ENCODE measurements at regions not wholly inside any gene's neighbourhood (a gene's known extent, or its start where the extent isn't known, plus 50 kb on each side); places are given as distances from the start of the nearest gene placed in this dataset.
"Not testable (repeated sequence)": the region's sequence is repeated elsewhere in the genome, so short reads cannot be mapped to it uniquely, and the experiment has no call there.

DNA sequence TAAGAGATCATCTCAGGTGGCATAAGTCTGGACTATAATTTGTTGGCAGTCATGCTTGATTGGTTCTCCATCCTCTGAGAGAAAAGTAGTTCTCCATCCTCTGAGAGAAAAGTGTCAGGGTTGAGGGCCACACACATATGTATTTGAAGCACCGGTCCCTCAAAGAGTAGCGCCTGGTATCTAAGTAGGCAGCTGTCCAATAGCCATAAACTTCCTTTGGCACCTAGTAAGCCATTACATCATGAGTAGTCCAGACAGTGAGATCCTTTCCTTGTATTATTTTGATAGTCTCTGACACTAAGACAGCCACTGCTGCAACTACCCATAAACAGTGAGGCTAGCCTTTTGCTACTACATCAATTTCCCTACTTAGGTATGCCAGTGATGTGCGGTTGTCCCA, 94.0 kb downstream of the EBLN2 start:
- not testable (repeated sequence) for DNase-seq (ENCODE audit: low read depth in 6 of 9, low spot score in 9 of 9); H3K4me3 ChIP-seq (ENCODE audit: low read length in 2 of 2); H3K27me3 ChIP-seq (ENCODE audit: control insufficient read depth in 2 of 2, insufficient read depth in 1 of 2, low read length in 1 of 2); H3K9me3 ChIP-seq (ENCODE audit: control insufficient read depth in 2 of 2, insufficient read depth in 1 of 2, low read length in 1 of 2); H3K4me1 ChIP-seq (ENCODE audit: control insufficient read depth in 2 of 2, insufficient read depth in 2 of 2, low read length in 2 of 2); H3K36me3 ChIP-seq (ENCODE audit: control insufficient read depth in 2 of 2, insufficient read depth in 2 of 2, low read length in 1 of 2); H3K27ac ChIP-seq (ENCODE audit: low read depth in 1 of 2, low read length in 1 of 2)
- WGBS = 95% methylated on average over 3 of the region's 3 CpGs

DNA sequence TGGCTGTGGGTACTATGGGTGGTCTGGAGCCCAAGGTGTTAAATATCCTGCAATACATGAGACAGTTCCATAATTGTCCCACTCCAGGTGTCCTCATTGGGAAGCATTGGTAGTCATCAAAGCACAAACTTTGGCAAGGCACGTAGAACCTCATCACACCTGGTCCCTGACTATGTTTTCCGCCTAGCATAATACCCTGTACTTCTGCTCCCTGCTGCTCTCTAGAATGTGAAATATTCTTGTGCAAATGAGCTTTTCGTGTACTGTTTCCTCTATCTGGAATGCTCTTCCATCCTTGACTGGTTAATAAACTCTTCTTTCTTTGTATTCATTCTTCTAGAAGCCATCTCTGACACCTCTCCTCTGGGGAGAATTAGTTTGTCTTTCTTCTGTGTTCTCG, 103.2 kb downstream of the EBLN2 start:
- Histone ChIP-seq H3K36me3 (ENCODE audit: control insufficient read depth in 2 of 2, insufficient read depth in 2 of 2, low read length in 1 of 2) (no peaks in the 10 kb centered on the region), H3K27ac (ENCODE audit: low read depth in 1 of 2, low read length in 1 of 2) (no peak overlapping the region), H3K4me3 (ENCODE audit: low read length in 2 of 2) (no peak overlapping the region), H3K9me3 (ENCODE audit: control insufficient read depth in 2 of 2, insufficient read depth in 1 of 2, low read length in 1 of 2) (no peaks in the 10 kb centered on the region), H3K27me3 (ENCODE audit: control insufficient read depth in 2 of 2, insufficient read depth in 1 of 2, low read length in 1 of 2) (no peaks in the 10 kb centered on the region), H3K4me1 (ENCODE audit: control insufficient read depth in 2 of 2, insufficient read depth in 2 of 2, low read length in 2 of 2) (no peaks in the 10 kb centered on the region)
- no peak for DNase-seq (ENCODE audit: low read depth in 6 of 9, low spot score in 9 of 9)
- 94% methylated on average over 4 of the region's 4 CpGs for WGBS

DNA sequence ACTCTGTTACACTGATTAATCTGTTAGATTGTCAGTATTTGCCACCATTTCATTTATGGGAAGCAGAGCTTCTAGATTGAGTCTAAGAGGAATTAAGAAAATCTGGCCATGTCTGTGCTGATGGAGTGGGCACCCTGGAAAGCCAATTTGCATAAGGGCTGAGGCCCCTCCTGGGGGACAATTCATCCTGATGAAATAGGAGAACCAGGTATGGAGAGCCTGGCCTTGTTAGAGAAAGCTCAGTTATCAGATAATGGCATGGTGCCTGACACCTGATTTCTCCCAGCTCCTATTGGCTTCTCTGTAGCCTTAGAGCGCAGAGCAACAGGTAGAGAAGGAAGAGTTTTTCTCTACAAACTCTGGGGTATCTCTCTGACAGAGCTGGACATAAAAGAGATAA, 114.2 kb downstream of the EBLN2 start:
- Histone ChIP-seq H3K36me3 (ENCODE audit: control insufficient read depth in 2 of 2, insufficient read depth in 2 of 2, low read length in 1 of 2) (no peaks in the 10 kb centered on the region), H3K4me1 (ENCODE audit: control insufficient read depth in 2 of 2, insufficient read depth in 2 of 2, low read length in 2 of 2) (no peaks in the 10 kb centered on the region), H3K27me3 (ENCODE audit: control insufficient read depth in 2 of 2, insufficient read depth in 1 of 2, low read length in 1 of 2) (no peaks in the 10 kb centered on the region), H3K4me3 (ENCODE audit: low read length in 2 of 2) (no peak overlapping the region), H3K27ac (ENCODE audit: low read depth in 1 of 2, low read length in 1 of 2) (no peak overlapping the region), H3K9me3 (ENCODE audit: control insufficient read depth in 2 of 2, insufficient read depth in 1 of 2, low read length in 1 of 2) (no peaks in the 10 kb centered on the region)
- WGBS = 96% methylated on average over 1 of the region's 1 CpG
- DNase-seq (ENCODE audit: low read depth in 6 of 9, low spot score in 9 of 9) = no peak

DNA sequence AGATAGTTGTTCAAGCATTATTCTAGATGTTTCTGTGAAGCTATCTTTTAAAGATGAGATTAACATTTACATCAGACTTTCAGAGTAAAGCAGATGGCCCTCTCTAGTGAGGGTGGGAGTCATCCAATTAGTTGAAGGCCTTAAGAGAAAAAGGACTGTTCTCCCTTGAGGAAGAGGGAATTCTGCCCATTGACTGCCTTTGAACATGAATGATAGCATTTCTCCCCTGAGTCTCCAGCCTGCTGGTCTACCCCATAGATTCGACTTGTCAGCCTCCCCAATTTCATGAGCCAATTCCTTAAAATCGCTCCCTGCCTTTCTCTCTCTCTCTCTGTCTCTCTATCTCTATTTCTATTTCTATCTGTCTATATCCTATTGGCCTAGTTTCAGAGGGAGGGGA, 115.5 kb downstream of the EBLN2 start:
- Histone ChIP-seq H3K9me3 (ENCODE audit: control insufficient read depth in 2 of 2, insufficient read depth in 1 of 2, low read length in 1 of 2) (no peaks in the 10 kb centered on the region), H3K4me3 (ENCODE audit: low read length in 2 of 2) (no peak overlapping the region), H3K27ac (ENCODE audit: low read depth in 1 of 2, low read length in 1 of 2) (no peak overlapping the region), H3K36me3 (ENCODE audit: control insufficient read depth in 2 of 2, insufficient read depth in 2 of 2, low read length in 1 of 2) (no peaks in the 10 kb centered on the region), H3K4me1 (ENCODE audit: control insufficient read depth in 2 of 2, insufficient read depth in 2 of 2, low read length in 2 of 2) (no peaks in the 10 kb centered on the region), H3K27me3 (ENCODE audit: control insufficient read depth in 2 of 2, insufficient read depth in 1 of 2, low read length in 1 of 2) (no peaks in the 10 kb centered on the region)
- WGBS = 96% methylated on average over 2 of the region's 2 CpGs
- no peak for DNase-seq (ENCODE audit: low read depth in 6 of 9, low spot score in 9 of 9)

DNA sequence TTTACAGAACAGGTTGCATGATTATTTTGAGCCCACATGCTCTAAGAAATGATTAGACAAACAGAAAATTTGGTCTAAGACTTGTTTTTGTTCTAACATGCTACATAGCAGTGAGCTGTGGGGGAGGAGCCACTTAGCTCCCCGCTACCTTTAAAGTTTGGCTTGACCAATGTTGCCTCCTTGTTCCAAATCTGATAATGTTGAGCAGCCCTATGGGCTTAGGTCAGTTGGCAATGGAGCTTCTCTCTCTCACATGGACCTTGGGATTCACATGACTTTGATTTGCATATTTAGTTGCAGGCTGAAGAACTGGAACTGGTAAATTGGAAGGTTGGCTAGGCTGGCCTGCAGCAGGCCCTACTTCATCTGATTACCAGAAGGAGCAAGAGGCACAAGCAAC, 116.4 kb downstream of the EBLN2 start:
- WGBS = 95% methylated on average over 1 of the region's 1 CpG
- no peak overlapping the region for H3K4me3 ChIP-seq (ENCODE audit: low read length in 2 of 2)
- no peaks in the 10 kb centered on the region for H3K36me3 ChIP-seq (ENCODE audit: control insufficient read depth in 2 of 2, insufficient read depth in 2 of 2, low read length in 1 of 2)
- no peaks in the 10 kb centered on the region for H3K4me1 ChIP-seq (ENCODE audit: control insufficient read depth in 2 of 2, insufficient read depth in 2 of 2, low read length in 2 of 2)
- no peak for DNase-seq (ENCODE audit: low read depth in 6 of 9, low spot score in 9 of 9)
- H3K27ac ChIP-seq (ENCODE audit: low read depth in 1 of 2, low read length in 1 of 2) = no peak overlapping the region
- no peaks in the 10 kb centered on the region for H3K9me3 ChIP-seq (ENCODE audit: control insufficient read depth in 2 of 2, insufficient read depth in 1 of 2, low read length in 1 of 2)
- no peaks in the 10 kb centered on the region for H3K27me3 ChIP-seq (ENCODE audit: control insufficient read depth in 2 of 2, insufficient read depth in 1 of 2, low read length in 1 of 2)

DNA sequence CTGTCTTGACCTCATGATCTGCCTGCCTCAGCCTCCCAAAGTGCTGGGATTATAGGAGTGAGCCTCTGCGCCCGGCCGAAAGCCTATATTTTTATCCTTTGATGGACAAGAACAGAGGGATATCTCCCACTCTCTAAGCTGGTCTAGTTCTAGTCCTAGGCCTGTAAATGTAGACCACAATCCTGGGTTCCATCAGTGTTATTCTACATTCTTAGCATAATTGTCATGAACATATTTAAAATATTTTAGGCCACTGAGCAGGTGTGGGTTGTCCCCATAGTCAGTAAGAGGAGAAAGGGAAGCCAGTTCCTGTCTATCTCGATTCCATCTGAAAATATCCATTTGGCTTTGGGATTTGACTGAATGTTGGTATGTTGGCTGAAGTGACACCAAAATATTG, 118.1 kb downstream of the EBLN2 start:
- H3K27ac ChIP-seq (ENCODE audit: low read depth in 1 of 2, low read length in 1 of 2) = no peak overlapping the region
- no peaks in the 10 kb centered on the region for H3K36me3 ChIP-seq (ENCODE audit: control insufficient read depth in 2 of 2, insufficient read depth in 2 of 2, low read length in 1 of 2)
- no peaks in the 10 kb centered on the region for H3K9me3 ChIP-seq (ENCODE audit: control insufficient read depth in 2 of 2, insufficient read depth in 1 of 2, low read length in 1 of 2)
- WGBS = 95% methylated on average over 4 of the region's 4 CpGs
- no peak for DNase-seq (ENCODE audit: low read depth in 6 of 9, low spot score in 9 of 9)
- H3K4me1 ChIP-seq (ENCODE audit: control insufficient read depth in 2 of 2, insufficient read depth in 2 of 2, low read length in 2 of 2) = no peaks in the 10 kb centered on the region
- H3K4me3 ChIP-seq (ENCODE audit: low read length in 2 of 2) = no peak overlapping the region
- no peaks in the 10 kb centered on the region for H3K27me3 ChIP-seq (ENCODE audit: control insufficient read depth in 2 of 2, insufficient read depth in 1 of 2, low read length in 1 of 2)

DNA sequence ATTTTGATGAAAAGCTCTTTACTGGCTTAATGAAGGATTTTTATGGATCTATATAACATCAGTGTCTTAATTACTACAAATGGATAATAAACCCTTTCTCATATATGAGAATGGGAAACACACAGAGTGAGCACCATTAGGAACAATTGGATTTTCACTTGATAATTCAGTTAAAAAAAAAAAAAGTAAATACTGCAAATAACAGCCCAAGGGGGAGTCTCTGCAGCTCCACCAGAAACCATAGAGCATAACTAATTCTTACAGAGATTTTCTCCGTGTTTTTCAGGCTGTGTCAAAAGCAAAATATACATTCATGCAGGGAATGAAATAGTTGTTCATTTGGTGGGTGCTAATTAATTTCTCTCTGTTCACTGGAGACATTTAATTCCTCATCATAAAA, 125.3 kb downstream of the EBLN2 start:
- Histone ChIP-seq H3K4me1 (ENCODE audit: control insufficient read depth in 2 of 2, insufficient read depth in 2 of 2, low read length in 2 of 2) (no peaks in the 10 kb centered on the region), H3K9me3 (ENCODE audit: control insufficient read depth in 2 of 2, insufficient read depth in 1 of 2, low read length in 1 of 2) (no peaks in the 10 kb centered on the region), H3K27me3 (ENCODE audit: control insufficient read depth in 2 of 2, insufficient read depth in 1 of 2, low read length in 1 of 2) (no peaks in the 10 kb centered on the region), H3K36me3 (ENCODE audit: control insufficient read depth in 2 of 2, insufficient read depth in 2 of 2, low read length in 1 of 2) (no peaks in the 10 kb centered on the region), H3K4me3 (ENCODE audit: low read length in 2 of 2) (no peak overlapping the region), H3K27ac (ENCODE audit: low read depth in 1 of 2, low read length in 1 of 2) (no peak overlapping the region)
- DNase-seq (ENCODE audit: low read depth in 6 of 9, low spot score in 9 of 9) = no peak
- WGBS = 93% methylated on average over 1 of the region's 1 CpG

DNA sequence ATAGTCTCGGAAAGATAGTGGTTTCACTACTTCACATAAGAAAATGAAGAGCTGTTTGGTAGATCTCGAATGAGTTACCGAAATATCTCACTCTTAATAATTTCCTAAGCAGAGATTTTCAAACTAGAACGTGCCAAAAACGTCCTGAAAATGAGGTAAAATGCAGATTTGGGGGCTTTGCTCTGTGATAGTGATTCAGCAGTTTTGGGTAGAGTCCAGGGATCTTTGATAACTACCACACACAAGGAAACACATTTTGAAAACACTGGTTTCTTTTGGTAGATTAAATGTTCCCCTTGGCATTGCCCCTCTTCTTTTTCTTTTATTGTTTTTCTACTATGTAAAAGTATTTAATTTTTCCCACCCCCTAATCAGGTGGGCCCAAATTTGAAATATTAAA, 125.9 kb downstream of the EBLN2 start:
- no peaks in the 10 kb centered on the region for H3K4me1 ChIP-seq (ENCODE audit: control insufficient read depth in 2 of 2, insufficient read depth in 2 of 2, low read length in 2 of 2)
- H3K9me3 ChIP-seq (ENCODE audit: control insufficient read depth in 2 of 2, insufficient read depth in 1 of 2, low read length in 1 of 2) = no peaks in the 10 kb centered on the region
- H3K4me3 ChIP-seq (ENCODE audit: low read length in 2 of 2) = no peak overlapping the region
- H3K36me3 ChIP-seq (ENCODE audit: control insufficient read depth in 2 of 2, insufficient read depth in 2 of 2, low read length in 1 of 2) = no peaks in the 10 kb centered on the region
- WGBS = 31% methylated on average over 5 of the region's 5 CpGs
- no peaks in the 10 kb centered on the region for H3K27me3 ChIP-seq (ENCODE audit: control insufficient read depth in 2 of 2, insufficient read depth in 1 of 2, low read length in 1 of 2)
- no peak for DNase-seq (ENCODE audit: low read depth in 6 of 9, low spot score in 9 of 9)
- H3K27ac ChIP-seq (ENCODE audit: low read depth in 1 of 2, low read length in 1 of 2) = no peak overlapping the region

DNA sequence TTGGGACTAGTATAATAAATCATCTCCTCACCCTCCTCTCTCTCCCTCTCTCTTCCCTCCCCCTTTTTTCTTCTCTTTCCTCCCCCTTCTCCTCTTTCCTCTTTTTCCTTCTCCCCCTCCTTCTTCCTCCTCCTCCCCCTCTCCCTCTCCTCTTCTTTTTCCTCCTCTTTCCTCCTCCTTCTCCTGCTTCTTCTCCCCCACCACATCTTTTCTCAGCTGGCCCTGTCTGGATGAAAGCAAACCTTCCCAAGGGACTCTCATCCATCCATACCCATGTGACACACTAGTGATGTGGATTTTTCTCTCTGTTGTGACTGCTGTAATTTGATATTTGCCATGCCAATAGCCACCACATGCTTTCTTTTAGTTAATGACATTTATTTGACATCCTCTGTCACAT, 127.2 kb downstream of the EBLN2 start:
- H3K27ac ChIP-seq (ENCODE audit: low read depth in 1 of 2, low read length in 1 of 2) = no peak overlapping the region
- no peaks in the 10 kb centered on the region for H3K36me3 ChIP-seq (ENCODE audit: control insufficient read depth in 2 of 2, insufficient read depth in 2 of 2, low read length in 1 of 2)
- H3K27me3 ChIP-seq (ENCODE audit: control insufficient read depth in 2 of 2, insufficient read depth in 1 of 2, low read length in 1 of 2) = no peaks in the 10 kb centered on the region
- no peak overlapping the region for H3K4me3 ChIP-seq (ENCODE audit: low read length in 2 of 2)
- no peaks in the 10 kb centered on the region for H3K4me1 ChIP-seq (ENCODE audit: control insufficient read depth in 2 of 2, insufficient read depth in 2 of 2, low read length in 2 of 2)
- no peaks in the 10 kb centered on the region for H3K9me3 ChIP-seq (ENCODE audit: control insufficient read depth in 2 of 2, insufficient read depth in 1 of 2, low read length in 1 of 2)
- no peak for DNase-seq (ENCODE audit: low read depth in 6 of 9, low spot score in 9 of 9)

DNA sequence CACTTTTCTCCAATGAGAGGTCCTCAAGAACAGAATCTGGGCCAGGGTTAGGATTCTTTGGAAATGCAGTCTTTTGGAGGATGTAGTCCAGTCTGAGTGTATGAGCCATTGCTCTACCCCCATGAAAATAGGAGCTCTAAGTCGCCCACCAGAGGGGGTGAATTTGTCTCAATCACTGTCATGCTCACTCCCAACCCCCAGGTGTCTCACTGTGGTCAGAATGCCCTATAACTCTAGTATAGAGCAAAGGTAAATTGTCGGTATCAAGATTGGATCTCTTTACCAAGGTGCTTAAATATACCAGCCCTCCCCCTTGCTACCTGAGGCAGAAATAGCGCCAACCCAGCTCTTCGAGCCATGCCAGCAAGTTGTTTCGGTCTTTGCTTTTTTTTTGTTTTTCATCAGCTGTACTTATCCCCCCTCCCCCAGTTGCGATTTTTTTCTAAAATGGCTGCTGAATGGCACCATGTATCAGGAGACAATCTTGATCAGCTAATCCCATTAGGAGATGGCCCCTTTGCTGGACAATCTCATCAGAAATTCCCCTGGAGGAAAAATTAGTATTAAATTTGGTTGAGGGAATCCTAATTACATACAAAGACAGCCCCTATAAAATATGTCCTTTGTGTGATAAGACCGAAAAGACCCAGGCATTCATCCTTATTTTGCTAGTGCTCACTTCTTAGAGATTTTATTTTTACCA, 130.7 kb downstream of the EBLN2 start:
- Histone ChIP-seq H3K4me3 (ENCODE audit: low read length in 2 of 2) (no peak overlapping the region), H3K4me1 (ENCODE audit: control insufficient read depth in 2 of 2, insufficient read depth in 2 of 2, low read length in 2 of 2) (no peaks in the 10 kb centered on the region), H3K9me3 (ENCODE audit: control insufficient read depth in 2 of 2, insufficient read depth in 1 of 2, low read length in 1 of 2) (no peaks in the 10 kb centered on the region), H3K27ac (ENCODE audit: low read depth in 1 of 2, low read length in 1 of 2) (no peak overlapping the region), H3K27me3 (ENCODE audit: control insufficient read depth in 2 of 2, insufficient read depth in 1 of 2, low read length in 1 of 2) (no peaks in the 10 kb centered on the region), H3K36me3 (ENCODE audit: control insufficient read depth in 2 of 2, insufficient read depth in 2 of 2, low read length in 1 of 2) (no peaks in the 10 kb centered on the region)
- WGBS = 93% methylated on average over 7 of the region's 7 CpGs
- DNase-seq (ENCODE audit: low read depth in 6 of 9, low spot score in 9 of 9) = no peak
